ENCODE measurements at regions not wholly inside any gene's neighbourhood (a gene's known extent, or its start where the extent isn't known, plus 50 kb on each side); places are given as distances from the start of the nearest gene placed in this dataset.

GRCh38 chr7:34425194-34425593, 232.8 kb upstream of the NPSR1 start:
- H3K36me3 Mint-ChIP-seq (ENCODE audit: insufficient read depth, unreplicated experiment), result no peaks in the 10 kb centered on the region
- H3K27me3 Mint-ChIP-seq (ENCODE audit: insufficient read depth, unreplicated experiment), result no peaks in the 10 kb centered on the region
- POLR2A ChIA-PET, result no interaction called here
- intact Hi-C loops (cut with micrococcal nuclease), result no loop called here
- H3K4me3 Mint-ChIP-seq (ENCODE audit: unreplicated experiment), result no peak overlapping the region
- H3K9me3 Mint-ChIP-seq (ENCODE audit: unreplicated experiment), result no peaks in the 10 kb centered on the region
- no TSS peak for BruUV-seq (replicated peaks)
- H3K4me1 Mint-ChIP-seq (ENCODE audit: insufficient read depth, unreplicated experiment), result peaks cover under 1% of the 10 kb centered on the region
- CTCF ChIA-PET, result interaction anchor here (0.6 to 3.3 kb wide), 3 partner anchors 14 to 290 kb away, joined by 3 to 10 read pairs (median 3); no protein-coding TSS in a partner anchor
- no peak overlapping the region for H3K27ac Mint-ChIP-seq (ENCODE audit: low read depth, unreplicated experiment)
- no peak for TF ChIP-seq CTCF (IDR thresholded peaks at IDR 0.05; ENCODE audit: unreplicated experiment)
- DNase-seq (ENCODE audit: unreplicated experiment), result peak; percentile 14

DNA sequence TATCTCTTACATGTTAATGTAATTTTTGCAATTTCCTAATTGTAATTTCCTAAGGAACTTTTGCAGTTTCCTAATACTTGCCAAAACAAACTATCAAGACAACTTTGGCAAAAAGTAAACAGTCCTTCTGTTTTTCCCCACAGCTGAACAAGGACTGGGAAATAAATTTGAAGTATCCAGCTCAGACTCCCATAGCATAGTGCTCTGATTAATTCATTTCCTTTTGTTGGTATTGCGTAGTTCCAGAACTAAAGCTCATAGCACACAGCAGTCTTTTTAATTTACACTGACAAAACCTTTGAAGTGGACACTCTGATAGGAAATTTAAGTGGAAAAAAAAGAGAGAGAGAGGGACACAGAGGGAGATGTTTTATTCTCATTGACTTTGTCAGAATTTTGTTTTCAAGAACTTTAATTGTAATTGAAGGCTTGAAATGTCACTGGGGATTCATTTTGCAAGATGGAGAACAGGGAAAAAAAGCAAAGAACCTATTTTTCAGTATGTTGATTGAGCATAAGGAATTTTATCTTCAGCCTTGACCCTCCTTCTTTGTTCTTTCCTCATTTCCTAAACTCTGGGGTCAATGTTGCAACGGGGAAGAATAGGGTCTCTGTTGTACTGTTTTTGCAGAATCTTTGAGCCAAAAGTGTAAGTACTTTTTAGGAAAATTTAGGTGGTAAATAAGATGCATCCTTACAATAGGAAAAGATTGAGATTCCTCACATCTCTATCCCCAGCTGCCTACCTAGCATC, 232.2 kb upstream of the NPSR1 start:
- BruUV-seq (replicated peaks), result no TSS peak
- H3K4me1 Mint-ChIP-seq (ENCODE audit: insufficient read depth, unreplicated experiment), result peaks cover 7% of the 10 kb centered on the region
- ChIA-PET CTCF (interaction anchor here (0.6 to 3.3 kb wide), 3 partner anchors 30 to 290 kb away, joined by 3 to 10 read pairs (median 3); no protein-coding TSS in a partner anchor), POLR2A (no interaction called here)
- TF ChIP-seq CTCF (IDR thresholded peaks at IDR 0.05; ENCODE audit: unreplicated experiment), result no peak
- DNase-seq (ENCODE audit: unreplicated experiment), result peak; percentile 29
- no peak overlapping the region for H3K27ac Mint-ChIP-seq (ENCODE audit: low read depth, unreplicated experiment)
- H3K36me3 Mint-ChIP-seq (ENCODE audit: insufficient read depth, unreplicated experiment), result no peaks in the 10 kb centered on the region
- intact Hi-C loops (cut with micrococcal nuclease), result no loop called here
- no peaks in the 10 kb centered on the region for H3K27me3 Mint-ChIP-seq (ENCODE audit: insufficient read depth, unreplicated experiment)
- H3K4me3 Mint-ChIP-seq (ENCODE audit: unreplicated experiment), result no peak overlapping the region
- no peaks in the 10 kb centered on the region for H3K9me3 Mint-ChIP-seq (ENCODE audit: unreplicated experiment)

DNA sequence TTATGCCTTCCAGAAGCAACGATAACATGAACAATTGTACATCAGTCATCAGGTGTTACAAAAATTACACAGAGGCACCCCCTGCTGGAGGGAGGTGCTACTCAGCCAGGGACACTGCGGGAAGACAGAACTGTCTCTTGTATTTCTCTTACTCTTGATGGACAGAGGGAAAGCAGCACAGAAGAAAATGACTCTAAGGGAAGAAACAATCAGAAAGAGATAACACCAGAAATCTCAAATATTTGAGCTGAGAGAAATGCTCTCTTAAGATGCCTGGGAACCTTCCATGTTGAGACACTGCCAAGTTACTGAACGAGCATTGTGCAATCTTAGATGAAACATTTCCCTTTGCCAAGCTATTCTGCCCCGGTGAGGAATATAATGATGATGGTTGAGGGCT, 227.6 kb upstream of the NPSR1 start:
- Mint-ChIP-seq H3K27me3 (ENCODE audit: insufficient read depth, unreplicated experiment) (no peaks in the 10 kb centered on the region), H3K4me1 (ENCODE audit: insufficient read depth, unreplicated experiment) (peaks cover 9% of the 10 kb centered on the region), H3K36me3 (ENCODE audit: insufficient read depth, unreplicated experiment) (no peaks in the 10 kb centered on the region), H3K9me3 (ENCODE audit: unreplicated experiment) (peaks cover 7% of the 10 kb centered on the region), H3K27ac (ENCODE audit: low read depth, unreplicated experiment) (no peak overlapping the region), H3K4me3 (ENCODE audit: unreplicated experiment) (no peak overlapping the region)
- ChIA-PET CTCF (interaction anchor here (0.6 to 2.4 kb wide), 21 partner anchors 8 to 670 kb away, joined by 3 to 11 read pairs (median 4); no protein-coding TSS in a partner anchor), POLR2A (interaction anchor here (0.7 to 0.8 kb wide), 4 partner anchors 14 to 265 kb away, joined by 3 to 5 read pairs (median 3); no protein-coding TSS in a partner anchor)
- BruUV-seq (replicated peaks), result no TSS peak
- intact Hi-C loops (cut with micrococcal nuclease), result loop anchor here (1.0 kb wide), 2 partner anchors 109 to 296 kb away; no protein-coding TSS in a partner anchor
- peak; percentile 83 for DNase-seq (ENCODE audit: unreplicated experiment)
- peak; percentile 48 for TF ChIP-seq CTCF (IDR thresholded peaks at IDR 0.05; ENCODE audit: unreplicated experiment)

DNA sequence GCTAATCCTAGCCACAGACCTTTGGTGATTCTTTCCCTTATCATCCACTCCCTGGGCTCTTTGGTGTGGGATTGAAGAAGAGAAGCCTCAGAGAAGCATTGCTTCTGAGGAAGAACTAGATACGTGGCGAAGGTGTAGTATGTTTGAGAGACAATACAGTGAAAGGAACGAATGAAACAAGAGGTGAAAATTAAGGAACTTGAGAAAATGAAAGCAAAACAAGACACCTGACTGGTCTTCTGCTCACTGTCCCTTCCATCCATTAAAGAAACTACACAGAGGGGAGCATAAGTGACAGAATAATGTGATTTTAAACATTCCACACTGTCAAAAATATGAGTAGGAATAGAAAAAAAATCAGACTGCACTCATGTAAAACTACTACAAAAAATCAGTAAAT, 219.6 kb upstream of the NPSR1 start:
- H3K36me3 Mint-ChIP-seq (ENCODE audit: insufficient read depth, unreplicated experiment), result no peaks in the 10 kb centered on the region
- intact Hi-C loops (cut with micrococcal nuclease), result no loop called here
- TF ChIP-seq CTCF (IDR thresholded peaks at IDR 0.05; ENCODE audit: unreplicated experiment), result no peak
- H3K27me3 Mint-ChIP-seq (ENCODE audit: insufficient read depth, unreplicated experiment), result no peaks in the 10 kb centered on the region
- ChIA-PET POLR2A (no interaction called here), CTCF (interaction anchor here (1.0 to 1.2 kb wide), 3 partner anchors 8 to 39 kb away, joined by 4 to 5 read pairs (median 5); no protein-coding TSS in a partner anchor)
- H3K9me3 Mint-ChIP-seq (ENCODE audit: unreplicated experiment), result peaks cover 7% of the 10 kb centered on the region
- no peak for DNase-seq (ENCODE audit: unreplicated experiment)
- H3K4me3 Mint-ChIP-seq (ENCODE audit: unreplicated experiment), result no peak overlapping the region
- H3K27ac Mint-ChIP-seq (ENCODE audit: low read depth, unreplicated experiment), result peak overlapping the region; percentile 27
- no TSS peak for BruUV-seq (replicated peaks)
- no peaks in the 10 kb centered on the region for H3K4me1 Mint-ChIP-seq (ENCODE audit: insufficient read depth, unreplicated experiment)

Measured in MCF 10A (cell line).